ENCODE measurements at regions not wholly inside any gene's neighbourhood (a gene's known extent, or its start where the extent isn't known, plus 50 kb on each side); places are given as distances from the start of the nearest gene placed in this dataset.

DNA sequence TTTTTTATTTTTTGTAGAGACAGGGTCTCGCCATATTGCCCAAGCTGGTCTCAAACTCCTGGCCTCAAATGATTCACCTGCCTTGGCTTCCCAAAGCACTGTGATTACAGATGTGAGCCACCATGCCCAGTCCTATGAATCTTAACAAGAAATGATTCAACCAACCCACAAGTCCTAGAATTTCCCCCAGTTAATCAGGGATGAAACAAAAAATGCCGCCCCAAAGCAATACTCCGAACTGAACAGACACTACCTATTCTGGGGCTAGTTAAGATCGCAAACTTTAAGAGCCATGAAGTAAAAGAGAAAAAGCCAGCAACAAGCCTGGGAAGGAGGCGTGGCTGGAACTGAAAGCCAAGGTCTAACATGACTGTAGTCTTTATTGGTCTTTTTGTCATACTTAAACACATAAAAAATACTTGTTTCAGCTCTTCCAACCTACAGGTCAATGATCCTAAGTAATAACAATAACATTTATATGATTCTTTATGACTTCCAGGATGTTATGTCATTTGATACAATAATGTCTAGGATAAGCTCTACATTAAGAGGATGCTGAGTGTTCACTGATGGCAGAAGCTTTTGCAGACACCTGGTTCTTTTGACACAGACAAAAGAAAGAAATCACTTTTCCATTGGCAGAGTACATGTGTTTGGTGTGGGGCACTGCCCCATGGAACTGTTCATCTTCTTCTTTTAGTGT lies 361.1 kb upstream of the TLE4 start:
- no peak for DNase-seq (ENCODE audit: low spot score)

- no peak for DNase-seq (ENCODE audit: low spot score)
Observed at GRCh38 chr9:79213417-79214125, 358.2 kb upstream of the TLE4 start.

DNA sequence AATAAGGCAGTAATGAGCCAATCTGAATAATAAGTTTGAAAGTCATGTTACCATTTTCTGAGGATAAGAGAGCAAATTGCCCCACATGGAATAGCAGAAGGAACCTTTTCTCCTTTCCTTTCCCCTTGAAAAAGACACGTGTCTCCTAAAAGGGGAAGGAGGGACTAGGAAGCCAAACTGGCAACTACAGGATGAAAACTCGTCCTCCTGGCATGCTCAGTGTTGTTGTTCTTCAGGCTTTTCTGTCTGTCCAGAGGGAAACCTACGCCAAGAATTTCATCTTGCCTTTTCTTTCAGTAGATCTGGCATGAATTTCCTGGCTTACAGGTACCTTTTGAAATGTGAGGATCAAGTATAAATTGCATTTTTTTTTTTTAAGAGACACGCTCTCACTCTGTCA lies 355.9 kb upstream of the TLE4 start:
- DNase-seq (ENCODE audit: low spot score) = no peak

GRCh38 chr9:79220251-79220650 lies 351.5 kb upstream of the TLE4 start:
- no peak for DNase-seq (ENCODE audit: low spot score)

DNA sequence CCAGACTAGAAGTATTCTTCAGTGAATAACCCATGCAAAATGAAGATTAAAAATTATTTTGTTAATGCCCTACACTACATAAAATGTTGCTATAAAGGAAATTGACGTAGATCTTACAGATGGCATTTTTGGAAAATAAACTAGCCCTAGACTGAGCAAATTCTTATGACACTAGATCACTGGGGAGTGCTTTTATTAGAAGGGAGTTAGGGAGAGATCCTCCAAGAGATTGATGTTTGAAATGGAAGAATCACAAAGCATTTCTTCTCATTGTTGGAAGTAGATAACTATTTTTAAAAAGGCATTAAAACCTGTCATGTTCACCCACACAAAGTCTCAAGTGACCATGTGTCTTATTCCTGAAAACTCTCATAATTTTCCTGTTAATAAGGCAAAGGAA lies 351.1 kb upstream of the TLE4 start:
- DNase-seq (ENCODE audit: low spot score) = no peak

- DNase-seq (ENCODE audit: low spot score) = no peak
Observed at GRCh38 chr9:79221084-79221483, 350.7 kb upstream of the TLE4 start.

DNA sequence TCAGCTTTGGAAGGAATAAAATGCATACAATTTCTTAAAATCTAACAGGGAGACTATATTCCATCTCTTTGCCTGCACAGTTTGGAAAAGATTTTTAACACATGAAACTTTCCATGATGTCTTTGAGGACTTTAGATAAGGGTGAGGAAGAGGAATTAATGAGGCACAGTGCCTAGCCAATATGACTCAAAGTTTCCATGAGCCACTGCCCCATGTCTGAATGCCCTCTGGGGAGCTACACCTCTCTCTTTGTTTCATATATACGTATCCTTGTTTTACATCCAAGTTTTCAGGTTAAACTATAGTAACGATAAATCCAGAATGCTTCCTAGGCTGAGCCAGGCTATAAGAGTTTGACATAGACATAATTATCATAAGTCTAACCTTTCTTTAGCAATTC lies 349.3 kb upstream of the TLE4 start:
- no peak for DNase-seq (ENCODE audit: low spot score)

DNA sequence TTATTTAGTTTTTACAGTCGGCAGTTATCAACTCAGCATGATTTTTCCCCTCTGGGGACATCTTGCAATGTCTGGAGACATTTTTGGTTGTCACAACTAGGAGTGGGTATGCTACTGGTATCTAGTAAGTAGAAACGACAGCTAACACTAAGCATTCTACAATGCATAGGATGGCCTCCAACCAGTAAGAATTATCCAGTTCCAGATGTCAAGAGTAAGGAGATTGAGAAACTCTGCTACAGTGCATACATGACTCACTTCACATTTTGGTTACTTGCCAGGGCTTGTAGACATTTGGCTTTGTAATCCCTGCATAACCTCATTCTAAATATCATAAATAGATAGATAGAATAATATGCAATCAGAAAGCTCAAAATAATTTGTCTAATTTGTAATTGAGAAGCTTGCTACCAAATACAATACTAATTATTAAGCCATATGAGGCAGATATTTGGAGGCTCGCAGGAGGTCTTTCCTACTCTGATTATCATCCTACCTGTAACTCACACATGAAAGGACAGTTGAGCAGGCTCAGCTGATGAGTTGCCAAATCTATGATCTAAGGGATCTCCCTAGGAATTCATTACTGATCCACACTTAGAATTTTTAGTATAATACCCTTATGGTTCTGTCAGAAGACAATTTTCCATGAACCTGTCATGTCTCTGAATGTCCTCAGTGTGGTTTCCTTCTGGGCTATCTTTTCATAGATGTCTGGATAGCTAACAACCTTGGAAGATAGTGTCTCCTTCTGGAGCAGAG lies 346.9 kb upstream of the TLE4 start:
- no peak for DNase-seq (ENCODE audit: low spot score)

- DNase-seq (ENCODE audit: low spot score) = peak; percentile 16
Observed at GRCh38 chr9:79233542-79233941, 338.2 kb upstream of the TLE4 start.

- no peak for DNase-seq (ENCODE audit: low spot score)
Observed at GRCh38 chr9:79236466-79236865, 335.3 kb upstream of the TLE4 start.

GRCh38 chr9:79237861-79238260 lies 333.9 kb upstream of the TLE4 start:
- no peak for DNase-seq (ENCODE audit: low spot score)

DNA sequence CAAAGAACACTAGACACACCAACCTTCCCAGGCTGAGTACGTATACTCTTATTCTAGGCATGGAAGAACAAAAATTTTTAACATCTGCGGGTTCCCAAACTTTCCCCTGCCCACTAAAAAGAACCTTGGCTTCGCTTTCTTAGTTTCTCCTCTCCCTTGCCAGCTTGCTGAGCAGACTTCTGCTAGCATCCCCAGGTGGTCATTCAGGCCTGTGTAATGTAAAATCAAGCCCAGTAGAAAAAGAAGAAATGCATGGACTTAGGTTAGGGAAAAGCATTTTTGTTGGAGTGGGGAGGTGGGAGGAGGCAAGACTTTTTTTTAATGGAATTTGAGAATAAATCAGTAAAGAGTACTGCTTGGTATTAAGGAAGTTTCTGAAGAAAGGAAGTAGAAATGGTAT lies 331.0 kb upstream of the TLE4 start:
- no peak for DNase-seq (ENCODE audit: low spot score)

- DNase-seq (ENCODE audit: low spot score) = no peak
Observed at GRCh38 chr9:79242489-79242888, 329.3 kb upstream of the TLE4 start.

GRCh38 chr9:79246170-79246569 lies 325.6 kb upstream of the TLE4 start:
- DNase-seq (ENCODE audit: low spot score) = no peak

DNA sequence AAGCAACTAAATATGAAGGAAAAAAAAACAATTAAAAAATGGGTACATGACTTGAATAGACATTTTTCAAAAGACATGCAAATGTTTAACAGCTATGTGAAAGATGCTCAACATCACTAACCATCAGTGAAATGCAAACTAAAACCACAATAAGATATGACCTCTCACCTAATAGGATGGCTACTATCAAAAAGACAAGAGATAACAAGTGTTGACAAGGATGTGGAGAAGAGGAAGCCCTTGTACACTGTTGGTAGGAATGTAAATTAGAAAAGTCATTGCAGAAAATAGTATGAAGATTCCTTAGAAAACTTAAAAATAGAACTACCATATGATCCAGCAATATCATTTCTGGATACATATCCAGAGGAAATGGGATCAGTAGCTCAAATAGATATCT lies 324.7 kb upstream of the TLE4 start:
- DNase-seq (ENCODE audit: low spot score) = no peak

GRCh38 chr9:79250806-79251205 lies 321.0 kb upstream of the TLE4 start:
- DNase-seq (ENCODE audit: low spot score) = no peak

DNA sequence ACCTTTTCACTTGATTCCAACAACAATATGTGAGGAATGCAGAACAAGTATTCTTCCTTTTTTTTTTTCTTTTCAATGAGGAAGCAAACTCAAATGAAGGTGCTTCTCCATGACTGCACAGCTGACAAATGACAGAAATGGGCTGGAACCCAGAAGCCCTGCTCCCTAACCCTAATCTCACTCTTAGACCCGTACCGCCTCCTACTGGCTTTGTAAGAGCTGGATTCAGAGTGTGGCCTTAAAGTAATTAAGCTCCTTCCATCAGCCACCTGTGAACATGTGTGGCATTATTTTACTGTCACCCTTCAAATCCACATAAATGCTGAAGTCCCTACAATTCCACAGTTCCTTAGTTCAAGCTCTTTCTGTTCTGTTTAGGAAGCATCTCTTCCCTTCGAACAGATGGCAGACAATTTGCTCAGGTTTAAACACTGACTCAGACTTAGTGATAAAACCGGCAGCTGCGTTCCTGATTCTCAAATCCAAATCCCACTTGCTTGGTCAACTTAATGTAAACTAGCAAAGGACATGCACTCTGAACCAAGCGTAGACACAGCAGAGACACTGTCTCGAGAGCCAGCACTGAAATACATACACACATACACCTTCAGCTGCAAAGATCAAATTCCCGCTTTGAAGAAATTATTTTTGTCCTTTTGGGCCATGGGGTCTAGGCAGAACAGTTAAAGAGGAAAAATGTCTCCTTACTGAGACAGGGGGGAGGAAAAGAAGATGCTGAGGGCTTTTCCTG lies 316.7 kb upstream of the TLE4 start:
- no peak for DNase-seq (ENCODE audit: low spot score)

DNA sequence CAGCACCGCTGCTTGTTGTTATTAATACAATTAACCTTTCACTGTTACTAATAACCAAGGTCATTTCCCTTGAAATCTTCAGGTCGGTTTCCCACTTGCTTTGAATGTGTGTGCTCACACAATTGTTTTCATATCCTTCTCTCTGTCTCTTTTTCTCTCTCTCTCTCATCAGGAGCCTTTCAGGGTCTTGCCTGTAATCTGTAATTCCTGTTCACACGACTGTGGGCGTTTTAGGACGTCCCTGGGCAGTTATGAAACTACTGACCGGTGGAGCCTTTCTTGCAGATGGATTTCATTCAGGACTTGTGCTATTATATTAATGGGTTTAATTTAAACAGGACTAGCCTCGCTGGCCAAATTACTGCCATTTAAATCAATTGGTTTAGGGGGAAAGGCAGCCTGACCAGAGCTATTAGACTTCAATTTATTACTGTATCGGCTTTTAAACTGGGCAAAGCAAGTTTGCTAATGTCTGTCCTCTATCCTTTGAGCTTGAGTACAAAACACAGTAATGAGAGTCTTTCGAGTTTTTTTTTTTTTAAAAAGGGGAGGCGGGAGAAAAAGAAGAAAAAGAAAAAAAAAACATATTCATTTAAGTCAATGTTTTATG lies 316.0 kb upstream of the TLE4 start:
- no peak for DNase-seq (ENCODE audit: low spot score)

- no peak for DNase-seq (ENCODE audit: low spot score)
Observed at GRCh38 chr9:79256691-79257213, 315.0 kb upstream of the TLE4 start.

DNA sequence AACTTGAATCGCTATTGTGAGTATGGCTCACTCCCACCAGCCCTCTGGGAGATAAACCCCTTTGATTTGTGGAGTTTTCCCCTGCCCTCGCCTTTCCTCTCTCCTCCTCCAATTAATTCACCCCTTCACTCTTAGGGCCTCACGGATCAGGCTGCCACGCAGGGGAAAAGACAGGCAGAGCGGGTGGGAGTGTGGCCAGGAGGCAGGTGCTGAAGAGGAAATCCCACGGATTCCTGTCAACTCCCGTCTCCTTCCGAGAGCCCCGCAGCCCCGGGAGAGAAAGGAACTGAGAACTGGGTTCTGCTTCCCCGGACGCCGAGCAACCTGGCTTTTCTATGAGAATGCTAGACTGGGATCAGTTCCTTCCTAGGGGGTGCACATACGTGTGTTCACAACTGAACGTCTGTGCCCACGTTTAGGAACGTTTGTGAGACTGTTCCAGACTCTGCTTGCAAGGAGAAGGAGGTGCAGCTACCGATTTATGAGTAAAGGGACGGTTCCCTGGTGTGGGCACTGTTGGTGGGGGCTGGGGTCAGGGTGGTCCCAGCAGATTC lies 314.5 kb upstream of the TLE4 start:
- DNase-seq (ENCODE audit: low spot score) = no peak

GRCh38 chr9:79257790-79258351 lies 313.9 kb upstream of the TLE4 start:
- no peak for DNase-seq (ENCODE audit: low spot score)
